GM18517 (cell line): ENCODE measurements at regions not wholly inside any gene's neighbourhood (a gene's known extent, or its start where the extent isn't known, plus 50 kb on each side); places are given as distances from the start of the nearest gene placed in this dataset.
A peak's percentile ranks its signal among the peaks of the same experiment; 100 is the strongest.

Experiments used
- ATAC-seq: cut with Tn5 transposase; IDR thresholded peaks from one replicate; pipeline ENCODE4 v1.9.1; 2021; ENCODE audit warnings: mild to moderate bottlenecking, moderate library complexity; ENCODE audit not compliant: unreplicated experiment

DNA sequence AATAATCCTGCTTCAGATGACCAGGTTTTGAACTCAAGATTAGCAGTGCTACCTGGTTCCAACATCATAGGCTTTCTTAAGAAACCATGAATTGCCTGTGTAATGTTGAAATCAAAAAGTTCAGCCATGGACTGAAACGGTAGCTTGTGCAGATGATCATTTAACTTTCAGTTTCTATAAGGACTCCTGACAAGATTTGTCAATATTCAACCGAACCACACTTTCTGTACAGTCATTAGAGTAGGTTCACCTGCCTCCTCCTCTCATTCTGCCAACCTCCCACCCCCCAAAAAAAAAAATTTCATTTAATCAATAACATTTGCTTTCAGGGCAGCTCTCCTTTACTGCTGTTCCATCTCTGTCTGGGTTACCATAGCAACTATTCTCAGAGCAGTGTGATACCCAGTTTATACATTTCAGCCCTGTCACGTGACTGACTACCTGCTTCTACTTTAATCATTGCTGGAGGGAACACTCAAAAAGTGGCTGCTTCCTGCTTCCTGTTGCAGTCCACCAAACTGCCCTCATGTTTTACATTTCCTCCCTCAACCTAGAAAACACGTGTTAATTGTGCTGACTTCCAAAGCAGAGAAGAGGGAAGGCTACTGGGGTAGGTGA is 275.5 kb downstream of the SS18 start:
- ATAC-seq, result peak; percentile 97

DNA sequence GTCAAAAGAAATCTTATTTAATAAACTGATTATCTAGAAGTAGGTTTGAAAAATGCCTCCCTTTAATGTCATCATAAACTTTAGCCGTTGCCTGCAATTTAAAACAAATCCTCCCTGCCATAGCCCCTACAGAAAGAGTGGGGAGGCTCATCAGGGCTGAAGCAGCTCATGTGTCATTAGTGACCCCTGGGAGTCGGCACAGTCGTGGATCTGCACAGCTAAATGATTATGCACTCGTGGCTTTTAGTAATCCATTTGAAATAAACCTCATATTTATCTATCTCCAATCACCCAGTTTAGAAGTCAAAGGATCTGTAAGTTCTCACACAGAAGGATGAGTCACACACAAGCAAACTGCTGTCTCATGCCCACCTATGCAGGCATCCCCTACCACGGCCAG is 277.3 kb downstream of the SS18 start:
- ATAC-seq, result no peak

DNA sequence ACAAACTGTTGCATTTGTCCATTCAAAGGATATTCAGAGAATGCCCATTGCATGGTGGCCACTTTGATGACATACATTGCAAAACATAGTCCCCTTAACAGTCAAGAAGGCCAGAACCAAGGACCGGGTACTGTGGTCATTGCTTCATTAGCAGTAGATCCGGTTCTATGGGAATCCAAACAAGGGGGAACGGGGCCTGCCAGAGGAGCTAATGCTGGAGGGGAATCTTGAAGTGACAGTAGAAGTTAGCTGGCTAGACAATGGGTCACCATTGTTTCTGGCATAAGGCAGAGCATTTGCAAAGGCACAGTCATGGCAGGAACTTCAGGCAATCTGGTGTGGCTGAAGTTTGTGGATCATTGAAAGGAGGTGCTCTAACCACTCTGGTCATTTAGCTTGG is 279.7 kb downstream of the SS18 start:
- ATAC-seq, result no peak

DNA sequence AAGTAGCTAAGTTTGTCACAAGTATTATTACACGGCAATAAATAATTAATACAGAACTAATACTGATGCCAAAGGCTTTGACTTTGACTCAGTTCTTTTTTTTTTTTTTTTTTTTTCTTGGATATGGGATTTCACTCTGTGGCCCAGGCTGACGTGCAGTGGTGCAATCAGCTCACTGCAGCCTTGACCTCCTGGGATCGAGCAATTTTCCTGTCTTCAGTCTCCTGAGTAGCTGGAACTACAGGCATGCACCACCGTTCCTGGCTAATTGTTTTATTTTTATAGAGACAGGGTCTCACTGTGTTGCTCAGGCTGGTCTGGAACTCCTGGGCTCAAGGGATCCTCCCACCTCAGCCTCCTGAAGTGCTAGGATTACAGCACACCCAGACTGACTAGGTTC is 284.5 kb downstream of the SS18 start:
- ATAC-seq, result no peak

DNA sequence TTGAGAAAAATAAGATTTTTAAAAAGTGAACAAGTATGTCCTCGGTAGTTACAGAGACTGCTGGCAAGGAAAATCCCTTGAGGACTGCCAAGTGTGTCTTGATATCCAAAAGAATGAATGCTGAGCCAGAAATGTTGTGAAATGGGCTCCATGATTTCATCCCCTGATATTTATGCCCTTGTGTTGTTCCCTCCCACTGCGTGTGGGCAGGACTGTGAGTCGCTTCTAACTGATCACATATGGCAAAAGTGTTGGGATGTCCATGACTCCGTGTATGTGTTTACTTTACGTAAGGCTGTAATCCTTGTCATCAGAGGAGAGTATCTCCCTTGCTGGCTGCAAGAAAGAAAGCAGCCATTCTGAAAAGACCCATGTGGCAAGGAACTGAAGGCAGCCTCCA is 285.1 kb downstream of the SS18 start:
- no peak for ATAC-seq

DNA sequence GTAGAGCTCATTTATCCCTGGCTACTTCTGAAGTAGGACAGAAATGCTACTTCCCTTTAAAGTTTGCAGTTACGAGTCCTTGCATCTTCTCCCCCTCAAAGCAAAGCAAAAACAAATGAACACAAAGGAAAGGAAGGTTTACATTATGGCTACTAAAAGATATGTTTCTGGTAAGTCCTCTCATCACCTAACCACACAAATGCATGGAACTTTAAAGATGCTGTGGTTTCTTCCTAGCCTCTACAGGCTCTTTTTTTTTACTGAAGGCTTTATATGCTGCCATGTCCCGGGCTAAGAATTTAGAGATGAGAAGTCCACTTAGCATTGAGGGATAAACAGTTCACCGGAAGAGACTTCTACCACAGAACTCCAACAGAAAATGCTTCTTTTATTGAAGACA is 291.2 kb downstream of the SS18 start:
- ATAC-seq, result no peak

DNA sequence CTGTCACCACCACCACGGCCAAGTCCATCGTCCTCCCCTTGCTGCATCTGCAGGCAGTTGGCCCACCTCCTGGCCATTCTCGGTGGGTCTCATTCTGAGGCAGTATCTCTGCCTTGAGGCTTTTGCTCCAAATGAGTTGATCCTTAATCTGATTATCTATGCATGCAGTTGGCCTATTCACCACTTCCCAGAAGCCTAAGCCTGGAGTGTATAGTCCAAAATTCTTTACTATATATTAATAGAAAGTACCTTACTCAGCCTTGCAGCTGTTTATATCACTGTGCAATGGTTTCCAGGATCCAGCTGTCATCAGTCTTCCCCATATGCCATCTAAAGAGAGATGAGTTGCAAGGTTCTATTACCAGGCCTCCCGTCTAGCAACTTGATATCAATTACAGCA is 292.4 kb downstream of the SS18 start:
- ATAC-seq, result no peak

DNA sequence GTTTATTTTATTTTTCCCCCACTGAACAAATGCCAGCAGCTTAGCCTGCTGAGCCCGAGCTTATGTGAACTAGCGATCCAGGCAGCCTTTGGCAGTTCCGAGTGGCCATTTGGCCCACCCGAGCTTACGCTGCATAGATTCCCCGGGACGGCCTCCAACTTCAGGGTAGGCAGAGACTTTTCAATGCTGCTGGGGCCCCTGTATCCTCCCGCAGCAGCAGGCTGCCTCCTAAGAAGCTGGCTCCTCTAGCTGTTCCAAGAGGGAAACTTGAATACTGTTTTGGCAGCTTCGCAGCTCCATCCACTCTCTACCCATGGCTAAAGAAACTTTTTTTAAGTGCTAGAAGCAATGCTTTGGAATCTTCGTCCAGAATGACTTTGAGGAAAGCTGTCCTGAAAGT is 295.2 kb downstream of the SS18 start:
- no peak for ATAC-seq

DNA sequence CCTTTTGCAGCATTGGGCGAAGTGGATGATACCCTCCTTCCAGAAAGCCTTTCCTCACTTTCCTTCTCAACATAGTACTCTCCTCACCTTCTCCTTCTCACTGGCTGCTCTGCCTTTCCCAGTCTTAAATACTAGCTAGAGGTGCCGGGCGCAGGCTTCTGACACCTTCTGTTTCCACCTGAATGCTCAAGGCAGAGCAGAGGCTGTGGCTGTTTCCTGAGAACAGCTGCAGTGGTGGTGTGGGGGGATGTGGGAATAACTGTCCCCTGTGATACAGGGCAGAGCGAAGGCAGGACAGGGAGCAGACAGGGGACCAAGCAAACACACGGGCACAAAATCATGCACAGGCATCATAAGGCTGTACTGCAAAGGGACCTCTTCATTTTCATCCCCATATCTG is 303.1 kb downstream of the SS18 start:
- ATAC-seq, result no peak

DNA sequence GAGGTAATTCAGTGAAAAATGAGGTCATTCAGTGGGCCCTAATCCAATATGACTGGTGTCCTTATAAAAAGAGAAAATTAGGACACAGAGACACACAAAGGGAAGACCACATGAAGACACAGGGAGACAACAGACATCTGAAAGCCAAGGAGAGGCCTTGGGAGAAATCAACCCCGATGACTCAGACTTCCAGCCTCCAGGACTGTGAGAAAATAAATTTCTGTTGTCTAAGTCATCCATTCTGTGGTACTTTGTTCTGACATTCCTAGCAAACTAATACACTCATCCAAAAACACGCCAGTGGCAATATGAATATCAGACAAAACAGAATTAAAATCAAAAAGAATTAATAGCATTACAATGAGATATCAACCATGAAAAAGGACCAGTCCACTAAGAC is 303.7 kb downstream of the SS18 start:
- ATAC-seq, result no peak

DNA sequence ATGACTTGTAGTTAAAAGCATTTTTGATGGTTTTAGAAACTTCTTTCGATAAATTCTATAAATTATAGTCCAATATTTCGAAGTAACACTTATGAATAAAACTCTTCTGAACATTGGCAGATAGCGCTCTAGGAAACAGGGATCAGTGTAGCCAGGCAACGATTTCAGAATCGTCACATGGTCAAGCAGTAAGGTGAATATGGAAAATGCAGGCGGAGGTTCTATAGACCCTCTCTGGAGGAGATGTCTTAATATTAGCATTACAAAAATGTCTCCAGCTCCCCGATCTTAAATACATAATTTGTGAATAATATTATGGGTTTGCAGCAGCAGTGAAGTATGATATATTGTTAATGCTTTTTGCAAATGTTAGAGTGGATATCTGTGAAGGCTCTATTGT is 310.3 kb downstream of the SS18 start:
- no peak for ATAC-seq

DNA sequence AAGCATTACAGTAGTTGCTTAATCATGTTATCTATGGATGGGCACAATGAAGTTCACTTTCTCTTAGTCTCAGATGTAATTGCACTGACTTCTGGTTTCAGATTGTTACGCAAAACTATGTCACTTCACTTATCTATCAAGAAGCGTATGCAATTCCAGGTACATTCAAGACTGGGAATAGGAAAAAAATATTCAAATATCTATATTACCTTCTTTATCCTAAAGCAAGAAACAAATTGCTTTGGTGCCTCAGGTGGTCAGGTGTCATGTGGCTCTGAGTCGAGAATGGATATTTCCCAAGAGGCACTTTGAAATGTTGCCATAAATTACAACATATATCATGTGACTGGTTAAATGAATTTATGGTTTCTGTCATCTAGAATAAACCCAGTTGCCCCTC is 318.6 kb downstream of the SS18 start:
- ATAC-seq, result no peak

DNA sequence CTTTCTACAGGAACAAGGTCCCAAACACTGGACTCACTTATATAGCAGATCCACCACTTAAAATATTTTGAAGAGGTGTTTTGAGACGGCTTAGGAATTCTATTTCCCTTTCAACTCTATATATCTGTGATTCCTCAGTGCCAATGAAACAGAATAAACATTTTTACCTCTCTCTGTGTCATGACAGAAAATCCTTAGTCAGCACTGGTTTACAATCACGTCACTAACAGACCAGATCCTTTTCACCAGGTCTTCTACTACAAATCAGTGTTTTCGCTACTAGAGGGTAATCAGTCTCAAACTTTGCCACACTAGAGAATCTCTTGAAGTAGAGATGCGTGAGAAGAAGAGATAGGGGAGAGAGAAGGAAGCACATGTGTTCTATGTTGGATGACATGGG is 325.6 kb downstream of the SS18 start:
- no peak for ATAC-seq

DNA sequence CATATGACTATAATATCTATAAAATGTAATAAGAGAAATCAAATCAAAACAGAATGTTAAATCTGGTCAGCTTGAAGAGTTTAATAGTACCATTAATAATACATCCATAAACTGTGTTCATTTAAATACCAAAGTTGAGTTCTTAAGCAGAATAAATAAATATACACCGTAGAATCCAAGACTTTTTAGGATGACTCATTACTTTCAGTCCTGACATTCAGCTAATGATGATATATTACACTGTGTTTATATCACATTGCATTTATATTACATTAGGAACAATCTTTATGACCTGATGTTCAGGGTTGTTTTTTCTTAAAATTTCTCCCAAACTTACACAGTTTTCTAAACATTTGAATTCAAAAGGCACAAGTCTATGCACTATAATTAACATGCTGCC is 331.3 kb downstream of the SS18 start:
- no peak for ATAC-seq

DNA sequence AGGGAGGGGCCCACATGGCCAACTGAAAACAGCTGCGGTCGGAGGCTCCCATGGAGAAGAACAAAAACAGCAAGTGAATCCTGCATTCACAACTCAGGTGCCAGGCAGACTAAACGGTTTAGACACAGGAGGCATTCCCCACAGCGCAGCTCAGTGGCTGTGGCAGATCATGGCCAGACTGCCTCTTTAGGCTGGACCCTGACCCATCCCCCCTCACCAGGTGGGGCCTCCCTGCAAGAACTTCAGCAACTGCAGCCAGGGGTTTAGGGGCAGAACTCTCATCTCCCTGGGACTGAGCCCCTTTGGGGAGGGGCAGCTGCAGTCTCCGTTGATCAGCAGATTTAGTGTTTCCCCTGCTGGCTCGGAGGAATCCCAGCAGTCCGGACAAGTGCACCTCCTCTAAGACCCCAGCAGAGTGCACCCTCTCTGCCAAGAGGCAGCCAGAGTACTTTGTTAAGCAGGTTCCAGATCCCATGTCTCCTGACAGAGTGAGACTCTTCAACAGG is 346.7 kb downstream of the SS18 start:
- ATAC-seq, result no peak

DNA sequence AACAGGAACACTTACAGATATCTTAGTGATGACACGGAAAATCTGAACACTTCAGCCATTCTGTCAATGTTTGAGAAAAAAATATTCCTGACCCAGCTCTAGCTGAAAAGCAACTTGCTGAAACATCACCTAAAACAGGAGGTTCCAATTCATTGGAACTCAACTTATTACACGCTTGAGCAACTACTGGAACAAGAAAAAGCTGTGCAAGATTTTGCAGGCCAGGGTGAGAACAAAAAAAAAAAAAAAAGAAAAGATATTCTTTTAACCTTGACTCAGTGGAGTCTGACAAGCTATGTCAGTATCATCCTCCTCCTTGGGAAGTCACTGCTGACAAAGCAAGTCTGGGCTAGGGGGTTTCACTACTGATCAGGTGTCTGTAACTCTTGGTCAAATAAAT is 351.0 kb downstream of the SS18 start:
- no peak for ATAC-seq

DNA sequence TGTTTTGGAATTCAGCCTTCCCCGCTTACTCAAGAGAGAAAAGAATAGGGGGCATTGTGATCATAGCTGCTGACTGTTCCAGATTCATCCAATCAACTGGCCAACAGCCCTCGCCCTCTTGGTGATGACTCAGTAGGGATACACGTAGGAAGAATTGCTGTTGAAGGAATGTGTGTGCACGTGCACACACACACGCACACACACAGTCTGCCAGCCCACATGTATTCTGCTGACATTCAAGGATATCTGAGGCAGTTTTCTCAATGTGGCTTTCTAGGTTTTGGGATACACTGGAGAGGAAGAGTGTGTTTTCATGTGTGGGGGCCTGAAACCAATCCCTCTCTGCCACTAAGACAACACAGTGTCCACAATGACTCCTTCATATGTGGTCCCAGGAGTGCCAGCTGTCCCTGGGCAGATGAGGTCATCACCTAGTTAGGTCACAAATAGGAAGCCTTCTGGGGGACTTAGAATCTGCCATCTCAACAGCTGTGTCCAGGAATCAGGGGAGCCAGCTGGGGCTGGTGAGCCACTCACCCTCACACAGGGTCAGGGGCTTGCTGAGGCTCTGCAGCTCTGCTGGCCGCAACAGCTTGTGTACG is 352.6 kb downstream of the SS18 start:
- ATAC-seq, result no peak

DNA sequence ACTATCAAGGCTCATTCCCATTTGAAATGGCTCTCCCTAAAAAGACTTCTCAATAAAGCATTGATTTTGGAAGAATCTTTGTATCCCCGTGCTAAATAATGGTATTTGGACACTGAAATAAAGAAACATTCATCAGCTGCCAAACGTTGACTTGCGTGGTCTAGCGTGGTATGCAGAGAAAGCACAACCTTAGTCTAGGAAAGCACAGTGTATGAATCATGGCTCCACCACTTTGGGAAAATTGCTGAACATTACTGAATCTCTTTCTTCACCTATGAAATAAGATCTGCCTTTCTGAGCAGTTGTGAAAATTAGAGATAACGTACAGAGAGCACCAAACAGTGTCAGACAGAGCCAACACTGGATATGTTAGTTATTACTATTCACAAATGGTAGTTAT is 353.9 kb downstream of the SS18 start:
- ATAC-seq, result no peak

DNA sequence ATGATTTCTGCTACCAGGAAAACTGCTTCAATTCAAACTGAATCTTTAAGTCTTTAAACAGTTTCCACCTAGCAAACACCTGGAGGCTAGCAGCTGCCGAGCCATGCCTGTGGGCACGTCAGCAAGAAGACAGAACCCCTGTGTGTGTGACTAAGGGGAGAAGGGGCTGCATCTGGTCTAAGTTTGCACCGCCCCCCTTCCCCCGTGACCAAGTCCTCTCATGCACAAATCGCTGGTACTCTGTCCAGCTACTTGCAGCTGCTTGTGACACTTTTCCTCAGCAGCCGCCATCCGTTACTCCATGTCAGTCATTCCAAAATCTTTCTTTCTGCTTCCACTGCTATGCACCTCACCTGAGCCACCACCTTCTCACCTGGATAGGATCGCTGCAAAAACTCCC is 355.0 kb downstream of the SS18 start:
- no peak for ATAC-seq

DNA sequence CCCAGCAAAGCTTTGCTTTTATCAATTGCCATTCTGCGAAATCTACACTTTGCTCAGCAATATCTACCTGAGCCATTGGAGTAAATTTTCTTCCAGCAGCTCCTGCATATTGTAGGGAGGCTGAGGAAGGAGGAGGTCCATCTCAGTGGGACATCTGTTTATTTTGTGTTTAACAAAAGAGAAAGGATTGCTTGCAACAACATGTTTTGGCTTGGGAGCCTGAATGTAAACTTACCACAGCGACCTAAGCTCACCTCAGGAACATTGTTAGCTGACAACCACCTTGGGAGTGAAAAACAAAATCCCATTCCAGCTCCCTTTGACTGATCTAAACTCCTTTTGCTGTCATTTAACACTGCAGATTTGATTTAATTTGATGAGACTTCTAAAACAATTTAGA is 356.1 kb downstream of the SS18 start:
- ATAC-seq, result no peak

DNA sequence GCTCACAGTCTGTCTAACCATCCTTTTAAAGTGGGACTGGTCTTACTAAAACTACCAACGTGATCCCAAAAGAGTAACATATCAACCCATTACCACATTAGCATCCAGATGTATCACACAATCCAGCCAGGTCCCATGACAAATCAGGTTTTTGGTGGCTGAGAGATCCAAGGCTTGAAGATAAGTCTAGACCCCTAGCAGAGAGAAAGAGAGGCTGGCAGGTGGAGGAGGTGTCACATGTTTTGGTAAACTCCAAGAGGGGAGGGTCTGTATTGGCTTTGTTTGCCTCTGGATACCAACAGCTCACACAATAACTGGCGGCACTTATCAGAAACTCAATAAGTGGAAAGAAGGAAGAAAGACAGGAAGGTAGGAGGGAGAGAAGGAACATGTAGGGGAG is 357.6 kb downstream of the SS18 start:
- no peak for ATAC-seq

DNA sequence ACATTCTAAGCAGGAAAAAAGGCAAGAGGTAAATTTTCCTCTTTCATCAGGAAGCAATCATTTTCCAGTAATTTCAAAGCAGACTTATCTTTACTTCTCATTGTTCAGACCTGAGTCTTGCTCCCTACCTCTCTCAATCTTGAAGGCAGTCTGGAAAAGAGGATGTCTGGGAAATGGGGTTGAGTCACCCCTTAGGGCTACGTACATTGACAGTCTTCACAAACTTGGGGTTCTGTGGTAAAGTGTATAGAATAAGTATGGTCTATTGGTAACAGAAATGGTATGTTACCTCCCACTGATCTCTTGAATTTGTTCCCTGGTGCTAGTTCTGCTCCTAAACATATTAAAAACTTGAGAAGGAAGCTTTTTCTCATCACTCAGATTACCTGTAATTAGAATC is 361.3 kb downstream of the SS18 start:
- no peak for ATAC-seq
